GM19438 (cell line): ENCODE measurements at regions not wholly inside any gene's neighbourhood (a gene's known extent, or its start where the extent isn't known, plus 50 kb on each side); places are given as distances from the start of the nearest gene placed in this dataset.
"Not testable (repeated sequence)": the region's sequence is repeated elsewhere in the genome, so short reads cannot be mapped to it uniquely, and the experiment has no call there.

Source experiments
- ATAC-seq: cut with Tn5 transposase; IDR thresholded peaks from one replicate; pipeline ENCODE4 v1.9.1; 2021; ENCODE audit warnings: low read depth; ENCODE audit not compliant: unreplicated experiment

DNA sequence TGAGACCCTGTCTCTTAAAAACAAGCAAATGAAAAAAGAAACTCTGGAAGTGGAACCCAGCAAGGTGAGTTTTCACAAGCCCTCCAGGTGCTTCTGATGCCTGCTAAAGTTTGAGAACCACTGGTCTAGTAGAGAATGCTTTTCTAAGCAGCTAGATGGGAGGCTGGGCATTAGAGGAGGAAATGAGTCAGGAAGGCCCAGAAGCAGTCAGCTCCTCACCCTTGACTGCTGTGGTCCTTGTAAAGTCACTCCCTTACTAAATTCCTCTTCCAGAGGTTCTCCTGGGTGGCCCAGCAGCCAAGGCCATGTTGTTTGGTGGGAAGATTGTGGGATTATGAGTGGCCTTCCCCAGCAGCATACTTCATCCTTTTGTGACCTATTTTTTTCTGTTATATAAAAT, 52.0 kb upstream of the FYN start:
- no peak for ATAC-seq

DNA sequence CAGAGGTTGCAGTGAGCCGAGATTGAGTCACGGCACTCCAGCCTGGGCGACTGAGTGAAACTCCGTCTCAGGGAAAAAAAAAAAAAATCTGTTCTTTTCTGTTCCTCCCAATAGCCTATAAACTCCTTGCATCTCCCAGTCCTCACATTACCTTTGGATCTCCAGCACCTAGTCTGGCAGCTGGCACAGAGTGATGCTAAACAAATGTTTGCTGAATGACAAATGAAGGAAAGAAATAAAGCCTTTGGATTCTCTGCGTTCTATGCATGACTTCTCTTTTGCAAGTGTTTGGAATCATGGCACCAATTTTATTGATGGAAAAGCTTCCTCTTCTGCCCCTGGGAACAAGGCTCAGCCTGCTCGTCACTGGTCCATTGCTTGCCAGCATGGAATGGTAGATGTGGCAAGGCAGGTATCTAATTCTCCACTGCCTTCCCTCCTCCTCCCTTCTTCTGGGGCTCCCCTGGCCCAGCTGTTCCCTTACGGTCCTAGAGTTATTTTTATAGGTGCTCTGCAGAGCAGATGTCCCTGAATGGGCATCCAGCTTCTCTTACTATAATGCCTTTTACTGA, 53.6 kb upstream of the FYN start:
- ATAC-seq: no peak

DNA sequence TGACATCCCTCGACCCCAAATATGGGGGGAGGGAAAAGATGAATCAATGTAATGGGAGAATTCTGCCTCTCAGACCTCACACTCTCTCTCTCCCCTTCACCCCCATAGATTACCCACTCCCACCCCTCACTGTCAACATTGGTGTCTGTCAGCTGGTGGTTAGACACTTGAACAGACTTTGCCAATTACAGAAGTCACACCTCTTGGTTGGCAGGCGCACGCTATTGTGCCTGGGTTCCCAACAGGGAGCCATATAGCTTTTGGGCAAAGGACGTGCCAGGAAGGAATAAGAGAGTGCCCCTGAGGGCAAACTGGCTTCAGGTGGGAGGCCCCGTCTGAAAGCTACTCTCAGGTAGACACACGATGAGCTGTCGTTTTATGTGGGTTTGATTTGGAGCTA, 54.1 kb upstream of the FYN start:
- ATAC-seq: no peak

DNA sequence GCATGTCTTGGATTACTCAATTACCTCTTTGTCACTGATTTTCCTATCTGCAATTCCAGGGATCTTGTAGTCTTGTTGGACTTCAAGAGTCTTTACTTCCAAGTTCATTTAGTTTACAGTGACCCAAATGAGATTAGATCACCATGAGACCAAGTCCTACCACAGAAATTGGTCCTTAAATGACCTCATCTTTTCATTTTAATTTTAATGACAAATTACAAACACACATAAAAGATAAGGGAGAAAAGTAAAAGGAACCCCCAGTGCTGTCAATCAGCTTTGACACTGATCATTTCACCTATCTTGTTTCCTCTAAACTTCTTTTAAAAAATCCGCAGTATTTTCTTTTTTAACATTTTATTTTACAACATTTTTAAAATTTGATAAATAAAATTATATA, 54.9 kb upstream of the FYN start:
- ATAC-seq: no peak

DNA sequence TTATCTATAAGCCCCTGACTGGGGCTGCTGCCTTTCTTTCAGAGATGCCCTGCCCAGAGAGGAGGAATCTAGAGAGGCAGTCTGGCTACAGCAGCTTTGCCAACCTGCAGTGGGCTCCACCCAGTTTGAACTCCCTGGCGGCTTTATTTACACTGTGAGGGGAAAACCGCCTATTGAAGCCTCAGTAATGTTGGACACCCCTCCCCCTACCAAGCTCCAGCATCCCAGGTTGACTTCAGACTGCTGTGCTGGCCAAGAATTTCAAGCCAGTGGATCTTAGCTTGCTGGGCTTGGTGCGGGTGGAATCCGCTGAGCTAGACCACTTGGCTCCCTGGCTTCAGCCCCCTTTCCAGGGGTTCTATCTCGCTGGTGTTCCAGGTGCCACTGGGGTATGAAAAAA, 61.4 kb upstream of the FYN start:
- ATAC-seq: not testable (repeated sequence)

DNA sequence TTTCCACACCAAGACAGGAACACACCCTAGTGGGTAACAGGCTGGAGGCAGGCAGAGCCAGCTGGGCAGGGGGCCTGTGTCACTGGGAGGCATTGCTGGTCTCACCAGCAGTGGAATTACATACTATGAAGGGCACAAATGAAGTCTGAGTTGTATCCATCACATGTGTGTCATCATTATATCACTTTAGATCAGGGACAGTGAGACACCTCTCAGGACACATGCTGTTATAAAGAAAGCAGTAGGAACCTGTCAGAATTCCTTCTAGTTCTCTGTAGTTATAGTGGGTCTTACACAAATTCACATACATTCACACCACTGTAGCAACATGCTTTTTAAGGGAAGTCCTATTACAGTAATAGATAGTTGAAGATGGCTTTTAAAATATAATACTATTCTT, 63.5 kb upstream of the FYN start:
- ATAC-seq: no peak

DNA sequence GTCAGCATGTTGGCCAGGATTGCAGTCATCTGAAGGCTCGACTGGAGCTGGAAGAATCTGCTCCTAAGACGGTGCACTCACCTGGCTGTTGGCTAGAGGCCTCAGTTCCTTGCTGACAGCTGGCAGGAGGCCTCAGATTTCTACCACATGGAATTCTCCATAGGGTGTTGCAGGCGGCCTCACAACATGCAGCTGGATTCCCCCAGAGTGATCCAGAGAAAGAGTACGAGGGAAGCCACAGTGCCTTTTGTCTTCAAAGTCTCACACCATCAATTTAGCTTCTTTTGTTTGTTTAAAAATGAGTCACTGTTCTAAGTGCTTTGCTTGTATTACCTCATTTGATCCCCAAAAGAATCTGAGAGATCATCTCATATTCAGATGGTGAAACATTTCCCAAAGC, 65.5 kb upstream of the FYN start:
- no peak for ATAC-seq

DNA sequence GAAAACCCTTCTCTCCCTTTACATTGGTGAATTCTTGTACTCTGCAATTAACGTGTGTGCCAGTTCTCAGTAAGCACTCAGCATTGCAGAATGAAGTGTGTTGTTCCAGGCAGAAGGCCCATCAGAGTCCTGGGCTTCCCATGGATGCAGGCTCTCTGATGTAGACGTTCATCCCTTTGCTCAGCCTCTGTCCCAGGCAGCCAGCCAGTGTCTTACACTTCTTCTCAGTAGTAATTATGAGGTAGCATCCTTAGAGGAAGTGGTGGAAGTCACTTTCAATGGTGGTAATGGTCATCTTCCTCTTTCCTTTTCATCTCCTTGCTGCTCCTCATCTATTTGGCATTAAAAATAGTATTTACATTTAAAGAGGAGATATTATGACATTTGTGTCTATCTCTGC, 66.7 kb upstream of the FYN start:
- ATAC-seq: no peak

DNA sequence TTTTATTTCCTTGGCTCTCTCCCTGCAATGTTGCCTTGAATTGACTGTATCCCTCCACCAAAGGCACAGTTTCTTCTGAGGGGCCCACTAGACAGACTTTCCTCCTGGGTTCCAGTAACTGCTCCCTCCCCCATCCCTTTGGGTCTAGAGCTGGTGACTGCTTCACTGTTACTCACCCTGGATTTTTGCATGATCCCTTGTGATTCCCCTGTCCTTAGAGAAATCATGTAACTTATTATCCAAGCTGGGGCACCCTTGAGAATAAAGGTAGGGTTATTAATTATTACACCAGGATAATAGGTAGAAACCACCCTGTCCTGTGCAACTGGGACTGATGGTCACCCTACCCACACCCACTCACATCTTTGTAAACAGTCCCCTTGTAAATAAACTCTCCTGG, 67.5 kb upstream of the FYN start:
- ATAC-seq: no peak

DNA sequence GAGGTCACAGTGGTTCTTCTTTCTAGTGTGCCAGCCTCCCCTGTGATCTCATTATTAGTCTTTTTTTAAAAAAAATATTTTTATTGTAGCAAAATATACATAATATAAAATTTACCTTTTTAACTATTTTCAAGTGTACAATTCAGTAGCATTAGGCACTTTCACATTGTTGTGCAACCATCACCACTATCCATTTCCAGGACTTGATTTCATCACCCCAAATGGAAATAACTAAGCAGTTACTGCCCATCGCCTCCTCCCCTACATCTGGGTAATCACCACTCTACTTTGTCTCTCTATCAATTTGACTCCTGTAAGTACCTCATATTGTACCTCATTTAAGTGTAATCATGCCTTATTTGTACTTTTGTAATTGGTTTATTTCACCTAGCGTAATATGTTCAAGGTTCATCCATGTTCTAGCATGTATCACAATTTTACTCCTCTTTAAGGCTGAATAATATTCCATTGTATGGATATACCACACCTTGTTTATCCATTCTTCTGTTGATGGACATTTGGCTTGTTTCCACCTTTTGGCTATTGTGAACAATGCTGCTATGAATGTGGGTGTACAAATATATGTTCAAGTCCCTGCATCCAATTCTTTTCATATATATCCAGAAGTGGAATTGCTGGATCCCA, 68.6 kb upstream of the FYN start:
- no peak for ATAC-seq

DNA sequence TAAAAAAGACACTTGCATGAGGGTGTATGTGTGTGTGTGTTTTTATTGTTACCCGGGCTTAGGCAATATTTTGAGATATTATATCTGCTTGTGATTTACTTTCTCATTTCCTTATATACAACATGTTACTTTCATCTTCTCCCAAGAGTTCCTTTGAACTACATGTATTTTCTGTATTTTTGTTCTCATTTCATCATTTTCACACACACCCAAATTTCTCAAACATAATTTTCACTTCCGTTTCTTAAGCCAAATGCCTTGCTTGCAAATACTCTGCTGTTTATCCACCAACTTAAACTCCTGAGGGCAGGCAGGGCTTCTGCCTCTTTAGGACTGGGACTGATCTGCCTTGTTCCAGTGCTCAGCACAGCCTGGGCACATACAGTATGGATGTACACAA, 69.3 kb upstream of the FYN start:
- ATAC-seq: no peak

DNA sequence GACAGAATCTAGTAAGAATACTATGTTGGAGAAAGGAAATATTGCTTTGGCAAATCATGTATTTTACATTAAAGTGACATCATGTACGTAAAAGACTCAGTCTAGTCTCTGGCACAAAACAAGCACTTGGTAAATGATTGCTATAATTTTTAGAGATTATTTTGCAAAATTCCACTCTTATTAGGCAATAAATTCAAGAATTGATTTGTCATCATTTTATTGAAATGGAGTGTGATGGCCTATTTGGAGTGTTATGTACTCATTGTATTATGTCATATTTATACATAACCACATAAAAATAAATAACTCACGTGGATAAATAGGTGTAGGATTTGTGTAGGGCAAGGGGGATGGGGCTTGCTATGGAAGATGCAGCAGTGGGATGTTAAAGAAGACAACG, 70.0 kb upstream of the FYN start:
- no peak for ATAC-seq

DNA sequence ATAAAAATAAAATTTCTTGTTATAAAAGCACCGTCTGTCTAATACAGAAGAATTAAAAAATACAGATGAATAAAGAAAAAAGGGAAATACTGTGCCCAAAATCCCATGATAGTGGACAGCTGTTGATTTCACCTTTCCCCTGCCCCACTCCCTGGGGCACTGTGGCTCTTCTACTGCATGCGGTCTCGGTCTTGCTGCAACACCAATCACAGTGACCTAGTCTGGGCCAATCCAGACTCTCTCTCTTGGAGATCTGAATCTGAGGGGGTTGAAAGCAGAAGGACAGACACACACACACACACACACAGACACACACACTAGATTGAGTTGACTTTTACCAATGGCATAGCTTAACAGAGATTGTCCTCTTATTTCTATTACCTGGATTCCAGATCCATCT, 70.5 kb upstream of the FYN start:
- no peak for ATAC-seq

DNA sequence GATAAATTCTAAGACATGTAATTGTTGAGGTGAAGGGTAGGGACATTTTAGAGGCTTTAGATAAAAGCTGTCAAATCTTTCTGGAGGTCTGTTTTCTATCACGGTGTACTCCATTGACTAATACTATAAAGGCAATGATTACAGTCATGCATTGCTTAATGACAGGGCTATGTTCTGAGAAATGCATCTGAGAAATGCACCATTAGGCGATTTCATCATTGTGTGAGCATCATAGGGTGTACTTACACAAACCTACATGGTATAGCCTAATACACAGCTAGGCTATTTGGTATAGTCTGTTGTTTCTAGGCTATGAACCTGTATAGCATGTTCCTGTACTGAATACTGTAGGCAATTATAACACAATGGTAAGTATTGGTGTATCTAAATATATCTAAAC, 71.3 kb upstream of the FYN start:
- no peak for ATAC-seq

DNA sequence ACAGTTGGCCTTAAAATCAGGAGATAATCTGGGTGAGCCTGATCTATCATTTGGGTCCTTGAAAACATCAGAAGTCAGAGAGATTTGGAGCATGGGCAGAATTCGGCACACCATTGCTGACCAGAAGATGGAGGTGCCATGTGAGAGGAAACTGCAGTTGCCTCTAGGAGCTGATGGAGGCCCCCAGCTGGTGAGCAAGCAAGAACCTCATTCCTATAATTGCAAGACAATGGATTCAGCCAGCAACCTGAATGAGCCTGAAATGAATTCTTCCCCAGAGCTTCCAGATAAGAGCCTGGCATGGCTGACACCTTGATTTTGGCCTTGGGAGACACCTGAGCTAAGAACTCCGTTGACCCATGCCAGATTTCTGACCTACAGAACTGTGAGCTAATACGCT, 76.3 kb upstream of the FYN start:
- ATAC-seq: no peak

DNA sequence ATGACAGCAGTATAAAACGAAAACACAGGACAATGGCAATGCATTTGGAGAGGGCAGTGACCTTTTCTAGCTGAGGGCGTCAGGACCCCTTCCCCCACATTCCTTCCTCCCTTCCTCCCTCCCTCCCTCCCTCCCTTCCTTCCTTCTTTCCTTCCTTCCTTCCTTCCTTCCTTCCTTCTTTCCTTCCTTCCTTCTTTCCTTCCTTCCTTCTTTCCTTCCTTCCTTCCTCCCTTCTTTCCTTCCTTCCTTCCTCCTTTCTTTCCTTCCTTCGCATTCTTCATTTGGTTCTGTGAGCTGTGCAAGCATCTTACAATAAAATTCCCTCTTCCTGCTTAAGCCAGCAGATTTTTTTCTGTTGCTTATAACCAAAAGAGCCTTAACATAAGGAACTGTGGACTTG, 76.7 kb upstream of the FYN start:
- not testable (repeated sequence) for ATAC-seq

DNA sequence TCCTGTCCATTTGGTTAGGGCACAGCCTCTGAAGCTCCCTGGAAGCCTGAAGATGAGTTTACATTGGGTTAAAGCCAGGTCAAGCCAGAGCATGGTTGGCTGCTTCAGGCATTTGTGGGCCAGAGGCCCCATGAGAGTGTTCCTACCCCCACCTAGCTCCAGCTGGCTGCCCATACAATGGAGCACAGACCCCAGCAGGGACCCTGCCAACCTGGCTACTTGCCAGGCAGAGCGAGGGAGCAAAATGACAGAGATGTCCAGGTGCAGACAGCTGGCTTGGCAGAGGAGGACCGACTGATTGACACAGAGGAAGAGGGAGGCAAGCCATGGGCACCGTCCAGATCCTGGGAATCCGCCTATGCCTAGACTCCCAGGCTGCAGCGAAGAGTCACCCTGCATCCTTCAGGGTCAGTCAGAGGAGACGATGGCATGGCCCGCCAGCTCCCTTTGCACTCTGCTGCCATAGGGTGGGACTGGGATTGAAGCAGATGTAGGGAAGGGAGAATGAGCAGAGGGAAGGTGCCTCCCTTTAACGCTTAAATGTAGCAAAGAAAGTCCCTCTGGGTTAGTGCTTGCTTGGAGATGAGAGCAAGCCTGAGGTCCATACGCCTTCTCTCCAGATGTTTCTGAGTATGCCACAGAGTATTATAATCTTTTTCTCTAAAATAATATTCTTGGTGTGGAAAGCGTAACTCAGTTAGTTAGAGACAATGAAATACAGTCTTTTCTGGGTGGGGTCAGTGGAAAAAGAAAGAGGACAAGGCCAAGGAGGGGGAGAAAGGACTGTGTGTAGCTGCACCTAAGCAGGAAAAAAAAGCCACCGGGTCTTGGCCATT, 77.6 kb upstream of the FYN start:
- no peak for ATAC-seq

DNA sequence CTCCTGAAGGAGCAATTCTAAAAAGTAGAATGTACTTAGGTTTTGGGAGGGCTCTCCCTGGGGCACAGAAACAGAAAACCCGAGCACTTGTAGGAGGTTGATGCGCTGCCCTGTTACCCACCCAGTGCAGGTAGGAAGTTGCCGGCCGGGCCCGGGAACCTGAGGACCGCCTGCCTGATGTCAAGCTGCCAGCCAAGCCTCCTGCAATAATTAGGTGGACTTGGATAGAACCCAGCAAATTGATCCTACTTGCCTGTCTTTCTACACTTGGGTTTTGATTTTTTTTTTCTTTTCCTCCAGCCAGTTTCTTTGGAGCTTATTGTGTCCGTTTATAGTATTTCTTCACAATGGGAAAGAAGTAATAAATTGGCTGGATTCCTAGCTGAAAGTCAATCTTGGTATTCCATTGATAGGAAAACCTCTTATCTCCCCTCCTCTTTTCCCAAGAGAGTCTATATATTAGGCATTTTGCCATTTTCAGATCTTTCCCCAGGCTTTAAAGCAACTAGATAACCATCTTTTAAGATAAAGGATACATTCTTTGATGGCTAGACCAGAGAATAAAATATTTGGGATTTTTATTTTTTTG, 78.3 kb upstream of the FYN start:
- ATAC-seq: no peak

DNA sequence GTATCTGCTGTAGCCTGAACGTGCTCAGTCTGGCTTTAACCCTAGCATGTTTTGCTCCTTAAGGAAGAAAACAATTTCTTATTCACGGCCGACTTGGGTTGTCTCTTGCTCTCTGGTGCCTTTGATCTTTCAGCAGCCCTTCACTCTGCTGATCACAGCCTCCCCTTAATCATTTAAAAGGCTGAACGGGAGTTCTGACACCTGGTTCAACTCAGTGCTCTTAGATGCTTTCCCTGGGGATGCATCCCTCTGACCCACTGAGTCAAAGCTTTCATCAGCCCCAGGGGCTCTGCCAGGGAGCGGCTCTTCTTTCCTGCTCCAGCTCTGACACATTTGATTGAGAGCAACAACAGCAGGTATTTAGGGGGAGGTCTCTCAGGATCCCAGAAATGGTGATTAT, 79.0 kb upstream of the FYN start:
- ATAC-seq: no peak

DNA sequence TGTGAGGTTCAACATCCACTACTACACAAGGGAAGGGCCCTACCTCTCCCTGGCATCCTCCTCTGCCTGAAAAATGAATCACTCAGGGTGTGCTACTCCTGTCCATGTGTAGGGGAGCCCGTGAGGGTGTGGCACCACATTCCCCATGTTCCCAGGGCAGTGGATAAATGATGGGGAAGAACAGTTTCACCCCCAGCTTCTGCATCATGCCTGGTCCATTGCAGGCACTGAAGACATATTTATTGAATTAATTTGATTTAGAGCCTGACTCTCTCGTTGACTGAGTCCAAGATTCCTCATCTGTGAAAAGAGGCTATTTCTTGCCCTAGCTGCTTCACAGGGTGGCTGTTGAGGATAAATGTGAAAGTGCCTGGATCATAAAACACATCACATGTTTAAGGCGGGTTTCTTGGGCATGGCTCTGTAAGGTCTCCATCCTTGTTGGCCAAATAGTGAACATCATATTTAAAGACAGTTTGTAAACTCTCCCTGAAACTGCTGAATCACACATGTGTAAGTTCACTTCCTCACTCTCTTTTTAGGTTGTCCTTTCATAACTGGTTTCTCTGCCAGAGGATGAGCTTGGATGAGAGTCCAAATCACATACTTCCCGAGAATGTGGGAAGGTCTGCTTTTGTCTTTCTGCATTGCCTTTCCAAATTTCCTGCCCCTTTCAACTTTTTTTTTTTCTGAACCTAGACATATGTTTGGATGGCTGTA, 79.7 kb upstream of the FYN start:
- no peak for ATAC-seq

DNA sequence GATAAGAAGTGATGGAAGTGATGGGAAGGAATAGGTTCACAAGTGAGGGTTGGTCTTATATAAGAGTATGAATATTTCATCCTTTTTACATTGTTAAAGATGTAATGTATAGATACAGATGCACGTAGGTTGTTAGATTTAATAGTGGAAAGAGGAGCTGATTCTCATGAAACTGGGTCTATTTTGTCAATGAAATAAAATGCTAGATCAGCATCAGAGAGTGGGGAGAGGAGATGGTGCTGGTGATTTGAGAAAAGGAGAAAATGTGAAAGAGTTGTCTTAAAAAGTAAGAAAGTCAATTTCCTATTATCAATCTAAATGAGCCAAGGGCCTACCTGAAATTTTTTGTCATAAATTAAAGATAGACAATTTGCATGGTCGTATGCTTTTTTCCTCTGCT, 82.8 kb upstream of the FYN start:
- no peak for ATAC-seq
